ENCODE measurements at regions not wholly inside any gene's neighbourhood (a gene's known extent, or its start where the extent isn't known, plus 50 kb on each side); places are given as distances from the start of the nearest gene placed in this dataset.

- no peak for DNase-seq (ENCODE audit: low read depth)
These were observed 206.8 kb downstream of the LPIN1 start for GRCh38 chr2:11953258-11953657.

GRCh38 chr2:11955314-11955713 is 208.9 kb downstream of the LPIN1 start:
- DNase-seq (ENCODE audit: low read depth): no peak

- no peak for DNase-seq (ENCODE audit: low read depth)
These were observed 209.5 kb downstream of the LPIN1 start for GRCh38 chr2:11955884-11956291.

- no peak for DNase-seq (ENCODE audit: low read depth)
These were observed 216.4 kb downstream of the LPIN1 start for GRCh38 chr2:11962707-11963328.

- no peak for DNase-seq (ENCODE audit: low read depth)
These were observed 217.5 kb downstream of the LPIN1 start for GRCh38 chr2:11963966-11964365.

GRCh38 chr2:11967946-11968465 is 221.6 kb downstream of the LPIN1 start:
- DNase-seq (ENCODE audit: low read depth): no peak

- no peak for DNase-seq (ENCODE audit: low read depth)
These were observed 222.1 kb downstream of the LPIN1 start for GRCh38 chr2:11968521-11968920.

- no peak for DNase-seq (ENCODE audit: low read depth)
These were observed 223.3 kb downstream of the LPIN1 start for GRCh38 chr2:11969774-11970173.

GRCh38 chr2:11974573-11974972 is 228.1 kb downstream of the LPIN1 start:
- no peak for DNase-seq (ENCODE audit: low read depth)

- DNase-seq (ENCODE audit: low read depth): no peak
These were observed 228.9 kb downstream of the LPIN1 start for GRCh38 chr2:11975373-11975772.

GRCh38 chr2:11976073-11976472 is 229.6 kb downstream of the LPIN1 start:
- no peak for DNase-seq (ENCODE audit: low read depth)

GRCh38 chr2:11977766-11978524 is 231.5 kb downstream of the LPIN1 start:
- DNase-seq (ENCODE audit: low read depth): no peak

GRCh38 chr2:11980809-11981208 is 234.4 kb downstream of the LPIN1 start:
- no peak for DNase-seq (ENCODE audit: low read depth)

GRCh38 chr2:11983401-11983800 is 237.0 kb downstream of the LPIN1 start:
- no peak for DNase-seq (ENCODE audit: low read depth)

- no peak for DNase-seq (ENCODE audit: low read depth)
These were observed 237.4 kb downstream of the LPIN1 start for GRCh38 chr2:11983870-11984269.

GRCh38 chr2:11984316-11985158 is 238.1 kb downstream of the LPIN1 start:
- DNase-seq (ENCODE audit: low read depth): no peak

GRCh38 chr2:11985817-11986566 is 239.6 kb downstream of the LPIN1 start:
- DNase-seq (ENCODE audit: low read depth): no peak

GRCh38 chr2:11987151-11987550 is 240.7 kb downstream of the LPIN1 start:
- no peak for DNase-seq (ENCODE audit: low read depth)

GRCh38 chr2:11988691-11989353 is 242.4 kb downstream of the LPIN1 start:
- no peak for DNase-seq (ENCODE audit: low read depth)

- no peak for DNase-seq (ENCODE audit: low read depth)
These were observed 242.9 kb downstream of the LPIN1 start for GRCh38 chr2:11989354-11989703.

- no peak for DNase-seq (ENCODE audit: low read depth)
These were observed 244.1 kb downstream of the LPIN1 start for GRCh38 chr2:11990576-11990975.

Measured in activated T-cell treated with anti-CD3 and anti-CD28 coated beads for 24 hours (primary cell).